Parathyroid adenoma (tissue), 2 donors: ENCODE measurements at regions not wholly inside any gene's neighbourhood (a gene's known extent, or its start where the extent isn't known, plus 50 kb on each side); places are given as distances from the start of the nearest gene placed in this dataset.

Experiments used
- H2AFZ ChIP-seq: fragments of 300-600 bp; sonication (generic); one replicate; pipeline ENCODE4 v1.7.0; 2017; ENCODE audit warnings: antibody characterized with exemption, mild to moderate bottlenecking
- H3K27ac ChIP-seq: fragments of 300-600 bp; sonication (generic); one replicate; pipeline ENCODE4 v1.7.0; 2017
- H3K27me3 ChIP-seq: fragments of 300-600 bp; sonication (generic); one replicate; pipeline ENCODE4 v1.7.0; 2017; ENCODE audit warnings: low read length; ENCODE audit not compliant: control insufficient read depth, insufficient read depth
- H3K36me3 ChIP-seq: fragments of 300-600 bp; sonication (generic); one replicate; pipeline ENCODE4 v1.7.0; 2017; ENCODE audit warnings: low read length; ENCODE audit not compliant: control insufficient read depth, insufficient read depth
- H3K4me1 ChIP-seq: fragments of 300-600 bp; sonication (generic); one replicate; pipeline ENCODE4 v1.7.0; 2017; ENCODE audit warnings: control low read depth
- H3K4me2 ChIP-seq: fragments of 300-600 bp; sonication (generic); one replicate; pipeline ENCODE4 v1.7.0; 2017; ENCODE audit warnings: low read length
- H3K4me3 ChIP-seq: fragments of 300-600 bp; sonication (generic); one replicate; pipeline ENCODE4 v1.7.0; 2017; ENCODE audit warnings: low read depth, low read length
- H3K79me2 ChIP-seq: fragments of 300-600 bp; sonication (generic); one replicate; pipeline ENCODE4 v1.7.0; 2017; ENCODE audit warnings: control low read depth
- H3K9ac ChIP-seq: fragments of 300-600 bp; sonication (generic); one replicate; pipeline ENCODE4 v1.7.0; 2017; ENCODE audit warnings: mild to moderate bottlenecking
- H3K9me3 ChIP-seq: fragments of 300-600 bp; sonication (generic); one replicate; pipeline ENCODE4 v1.7.0; 2017; ENCODE audit warnings: low read length; ENCODE audit not compliant: control insufficient read depth
- TF ChIP-seq, protein P1 (sequence below): fragments of 300-600 bp; sonication (generic); IDR thresholded peaks from one replicate; pipeline ENCODE4 v1.7.0; 2017; ENCODE audit warnings: antibody characterized with exemption, mild to moderate bottlenecking
- donor health status: primary hyperparathyroidism.

DNA sequence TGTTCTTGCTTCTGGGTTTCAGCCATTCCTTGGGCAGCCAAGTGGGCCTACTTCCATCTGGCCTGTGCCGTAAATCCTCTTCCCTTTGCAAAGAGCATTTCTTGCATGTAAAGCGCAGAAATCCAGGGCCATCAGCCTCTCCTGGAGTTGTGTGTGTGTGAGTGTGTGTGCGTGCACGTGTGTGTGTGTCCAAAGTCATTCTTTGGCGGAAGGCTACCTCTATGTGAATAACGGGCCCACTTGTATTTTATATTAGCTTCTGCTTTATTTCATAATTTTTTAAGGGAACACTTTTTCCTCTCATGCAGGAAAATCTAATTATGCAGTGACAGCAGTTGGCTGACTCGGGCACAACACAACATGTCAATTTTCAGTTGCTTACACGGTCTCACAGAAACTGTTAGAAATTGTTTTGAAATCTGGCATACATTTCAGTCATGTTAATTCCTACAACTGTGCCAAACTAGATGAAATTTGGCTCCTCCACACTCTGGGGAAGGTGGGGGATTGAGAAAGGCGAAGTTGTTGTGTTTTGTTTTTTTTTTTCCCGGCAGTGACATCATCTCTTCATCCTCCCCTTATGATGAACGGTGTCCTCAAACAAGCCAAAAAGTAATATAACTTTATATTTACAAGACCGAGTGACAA, 223.7 kb upstream of the TSHZ2 start:
- Histone ChIP-seq H3K9ac (no peak overlapping the region), H3K36me3 (no peaks in the 10 kb centered on the region), H3K27ac (no peak overlapping the region), H3K4me1 (no peaks in the 10 kb centered on the region), H3K9me3 (no peaks in the 10 kb centered on the region), H2AFZ (no peak overlapping the region), H3K4me2 (no peak overlapping the region), H3K79me2 (no peaks in the 10 kb centered on the region), H3K27me3 (no peaks in the 10 kb centered on the region), H3K4me3 (no peak overlapping the region)
- TF ChIP-seq, protein P1, sequence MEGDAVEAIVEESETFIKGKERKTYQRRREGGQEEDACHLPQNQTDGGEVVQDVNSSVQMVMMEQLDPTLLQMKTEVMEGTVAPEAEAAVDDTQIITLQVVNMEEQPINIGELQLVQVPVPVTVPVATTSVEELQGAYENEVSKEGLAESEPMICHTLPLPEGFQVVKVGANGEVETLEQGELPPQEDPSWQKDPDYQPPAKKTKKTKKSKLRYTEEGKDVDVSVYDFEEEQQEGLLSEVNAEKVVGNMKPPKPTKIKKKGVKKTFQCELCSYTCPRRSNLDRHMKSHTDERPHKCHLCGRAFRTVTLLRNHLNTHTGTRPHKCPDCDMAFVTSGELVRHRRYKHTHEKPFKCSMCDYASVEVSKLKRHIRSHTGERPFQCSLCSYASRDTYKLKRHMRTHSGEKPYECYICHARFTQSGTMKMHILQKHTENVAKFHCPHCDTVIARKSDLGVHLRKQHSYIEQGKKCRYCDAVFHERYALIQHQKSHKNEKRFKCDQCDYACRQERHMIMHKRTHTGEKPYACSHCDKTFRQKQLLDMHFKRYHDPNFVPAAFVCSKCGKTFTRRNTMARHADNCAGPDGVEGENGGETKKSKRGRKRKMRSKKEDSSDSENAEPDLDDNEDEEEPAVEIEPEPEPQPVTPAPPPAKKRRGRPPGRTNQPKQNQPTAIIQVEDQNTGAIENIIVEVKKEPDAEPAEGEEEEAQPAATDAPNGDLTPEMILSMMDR, result no peak

DNA sequence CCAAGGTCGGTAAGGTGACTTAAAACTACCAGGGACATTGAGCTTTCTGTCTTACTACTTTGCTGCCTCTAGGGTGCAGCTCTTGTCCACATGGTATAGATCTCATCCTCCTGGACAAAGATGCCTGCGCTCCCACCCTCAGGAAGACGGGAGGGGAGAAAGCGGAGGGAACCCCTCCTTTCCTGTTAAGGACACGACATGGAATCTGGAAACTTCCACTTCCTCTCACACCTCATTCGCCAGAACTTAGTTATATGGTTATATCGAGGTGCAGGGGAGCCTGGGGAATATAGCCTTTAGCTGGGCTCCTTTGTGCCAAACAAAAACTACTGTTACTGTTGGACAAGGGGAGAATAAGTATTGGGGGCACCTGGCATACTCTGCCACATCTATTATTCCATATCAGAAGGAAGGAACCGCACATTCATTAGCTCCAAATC, 224.3 kb upstream of the TSHZ2 start:
- TF ChIP-seq, protein P1, result no peak
- Histone ChIP-seq H3K4me1 (no peaks in the 10 kb centered on the region), H3K4me3 (no peak overlapping the region), H3K9ac (no peak overlapping the region), H3K4me2 (no peak overlapping the region), H3K79me2 (no peaks in the 10 kb centered on the region), H2AFZ (no peak overlapping the region), H3K9me3 (no peaks in the 10 kb centered on the region), H3K27ac (no peak overlapping the region), H3K36me3 (no peaks in the 10 kb centered on the region), H3K27me3 (no peaks in the 10 kb centered on the region)

DNA sequence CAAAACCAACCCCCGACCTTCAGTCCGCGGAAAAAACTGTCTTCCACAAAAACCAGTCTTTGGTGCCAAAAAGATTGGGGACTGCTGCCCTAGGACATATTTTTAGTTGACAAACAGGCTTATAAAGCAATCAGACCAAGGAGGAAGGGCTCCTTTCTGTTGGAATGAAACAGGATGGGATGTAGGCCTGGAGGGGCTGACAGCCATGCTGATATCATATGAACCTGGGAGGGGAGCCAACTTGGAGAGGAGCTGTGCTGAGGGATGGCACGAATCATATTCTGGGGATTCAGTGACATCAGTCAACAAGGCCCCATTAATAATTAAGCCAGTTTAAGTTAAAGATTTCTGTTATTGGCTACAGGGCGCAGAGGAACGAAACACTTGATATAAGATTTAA, 225.4 kb upstream of the TSHZ2 start:
- Histone ChIP-seq H3K79me2 (no peaks in the 10 kb centered on the region), H3K9me3 (no peaks in the 10 kb centered on the region), H3K4me2 (no peak overlapping the region), H3K27ac (no peak overlapping the region), H3K9ac (no peak overlapping the region), H3K27me3 (no peaks in the 10 kb centered on the region), H3K36me3 (no peaks in the 10 kb centered on the region), H3K4me3 (no peak overlapping the region), H2AFZ (no peak overlapping the region), H3K4me1 (no peaks in the 10 kb centered on the region)
- TF ChIP-seq, protein P1, result no peak

DNA sequence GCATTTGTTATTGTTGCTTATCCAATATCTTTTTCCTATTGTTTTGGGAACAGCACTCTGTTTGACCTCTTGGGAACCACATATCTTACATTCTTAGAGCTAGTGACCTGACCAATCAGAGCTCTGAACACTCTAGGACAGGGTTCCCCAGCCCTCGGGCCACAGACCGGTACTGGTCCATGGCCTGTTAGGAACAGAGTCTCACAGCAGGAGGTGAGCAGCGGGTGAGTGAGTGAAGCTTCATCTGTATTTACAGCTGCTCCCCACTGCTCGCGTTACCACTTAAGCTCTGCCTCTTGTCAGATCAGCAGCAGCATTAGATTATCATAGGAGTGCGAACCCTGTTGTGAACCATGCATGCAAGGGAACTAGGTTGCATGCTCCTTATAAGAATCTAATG, 226.0 kb upstream of the TSHZ2 start:
- Histone ChIP-seq H3K9me3 (no peaks in the 10 kb centered on the region), H3K27ac (no peak overlapping the region), H2AFZ (no peak overlapping the region), H3K4me2 (no peak overlapping the region), H3K4me3 (no peak overlapping the region), H3K27me3 (no peaks in the 10 kb centered on the region), H3K79me2 (no peaks in the 10 kb centered on the region), H3K4me1 (no peaks in the 10 kb centered on the region), H3K36me3 (no peaks in the 10 kb centered on the region), H3K9ac (no peak overlapping the region)
- TF ChIP-seq, protein P1, result no peak

DNA sequence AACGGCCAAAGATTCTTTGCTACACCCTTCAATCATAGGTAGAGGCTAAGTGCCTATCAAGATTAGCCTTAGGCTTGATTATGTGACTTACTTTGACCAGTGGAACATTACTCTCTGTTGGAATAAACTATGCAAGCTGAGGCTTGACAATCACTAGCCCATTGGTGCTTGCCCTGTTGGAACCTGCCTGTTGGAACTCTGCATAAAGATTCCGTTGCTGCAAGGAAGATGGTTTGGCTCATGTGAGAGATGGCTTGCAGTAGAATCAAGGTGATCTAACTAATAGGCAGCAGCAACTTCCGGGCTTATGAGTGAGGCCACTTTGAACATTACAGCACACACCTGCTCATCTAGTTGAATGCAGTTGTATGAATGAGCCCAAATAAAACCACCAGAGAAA, 227.7 kb upstream of the TSHZ2 start:
- Histone ChIP-seq H3K9ac (no peak overlapping the region), H3K4me2 (no peak overlapping the region), H3K4me1 (no peaks in the 10 kb centered on the region), H2AFZ (no peak overlapping the region), H3K79me2 (no peaks in the 10 kb centered on the region), H3K36me3 (no peaks in the 10 kb centered on the region), H3K27me3 (no peaks in the 10 kb centered on the region), H3K27ac (no peak overlapping the region), H3K9me3 (no peaks in the 10 kb centered on the region), H3K4me3 (no peak overlapping the region)
- TF ChIP-seq, protein P1, result no peak
